GM23338 (cell line): ENCODE measurements at regions not wholly inside any gene's neighbourhood (a gene's known extent, or its start where the extent isn't known, plus 50 kb on each side); places are given as distances from the start of the nearest gene placed in this dataset.

Source experiments
- ATAC-seq: fragments of 200-7000 bp; cut with Tn5 transposase; 3 replicates; pipeline ENCODE4 v1.9.1; 2020
- DNase-seq: peaks from one replicate; pipeline ENCODE4 v3.0.0-alpha.2; 2015; ENCODE audit warnings: low spot score
- H2AFZ ChIP-seq: fragments of 200-600 bp; sonication (generic); 2 replicates; pipeline ENCODE4 v1.8.0; 2016; ENCODE audit warnings: antibody characterized with exemption, mild to moderate bottlenecking, moderate library complexity
- H3F3A ChIP-seq: fragments of 200-600 bp; sonication (generic); replicated peaks from 2 replicates; pipeline ENCODE4 v1.8.0; 2017; ENCODE audit warnings: antibody characterized with exemption, mixed run types, low read depth
- H3K27ac ChIP-seq: fragments of 200-600 bp; sonication (generic); 2 replicates; pipeline ENCODE4 v1.6.1; 2016; ENCODE audit warnings: low read depth
- H3K27me3 ChIP-seq: fragments of 200-600 bp; sonication (generic); 2 replicates; pipeline ENCODE4 v1.8.0; 2016; ENCODE audit warnings: mild to moderate bottlenecking, mixed run types, moderate library complexity; ENCODE audit not compliant: insufficient read depth
- H3K36me3 ChIP-seq: fragments of 200-600 bp; sonication (generic); 2 replicates; pipeline ENCODE4 v1.8.0; 2016; ENCODE audit warnings: mild to moderate bottlenecking; ENCODE audit not compliant: insufficient read depth
- H3K4me1 ChIP-seq: fragments of 200-600 bp; sonication (generic); 2 replicates; pipeline ENCODE4 v1.8.0; 2016; ENCODE audit warnings: mild to moderate bottlenecking, moderate library complexity; ENCODE audit not compliant: insufficient read depth
- H3K4me2 ChIP-seq: fragments of 200-600 bp; sonication (generic); 2 replicates; pipeline ENCODE4 v1.7.1; 2017; ENCODE audit warnings: mixed run types
- H3K4me3 ChIP-seq: fragments of 200-600 bp; sonication (generic); 2 replicates; pipeline ENCODE4 v1.6.1; 2016; ENCODE audit warnings: mixed run types
- H3K79me2 ChIP-seq: fragments of 200-600 bp; sonication (generic); replicated peaks from 2 replicates; pipeline ENCODE4 v1.8.0; 2017; ENCODE audit warnings: mild to moderate bottlenecking; ENCODE audit not compliant: insufficient read depth
- H3K9me2 ChIP-seq: fragments of 200-600 bp; sonication (generic); 2 replicates; pipeline ENCODE4 v1.8.0; 2017; ENCODE audit not compliant: insufficient read depth
- H4K20me1 ChIP-seq: fragments of 200-600 bp; sonication (generic); replicated peaks from 2 replicates; pipeline ENCODE4 v1.8.0; 2017; ENCODE audit warnings: mild to moderate bottlenecking; ENCODE audit not compliant: insufficient read depth
- H3K27ac Mint-ChIP-seq: 2 replicates; pipeline ENCODE4 v1.8.0; 2020; ENCODE audit warnings: inconsistent platforms, mild to moderate bottlenecking, moderate library complexity, mixed read lengths
- H3K27me3 Mint-ChIP-seq: 3 replicates; pipeline ENCODE4 v1.8.0; 2022; ENCODE audit warnings: low read depth, mild to moderate bottlenecking, moderate library complexity, mixed read lengths, inconsistent platforms; ENCODE audit not compliant: insufficient read depth, poor library complexity
- H3K36me3 Mint-ChIP-seq: 3 replicates; pipeline ENCODE4 v1.8.0; 2021; ENCODE audit warnings: low read depth, mild to moderate bottlenecking, inconsistent platforms, moderate library complexity, mixed read lengths
- H3K4me1 Mint-ChIP-seq: 3 replicates; pipeline ENCODE4 v1.8.0; 2020; ENCODE audit warnings: mild to moderate bottlenecking, inconsistent platforms, mixed read lengths
- H3K4me3 Mint-ChIP-seq: 3 replicates; pipeline ENCODE4 v1.8.0; 2021; ENCODE audit warnings: moderate library complexity, mild to moderate bottlenecking, inconsistent platforms, mixed read lengths
- H3K9me3 Mint-ChIP-seq: 3 replicates; pipeline ENCODE4 v1.8.0; 2020; ENCODE audit warnings: moderate library complexity, mild to moderate bottlenecking, inconsistent platforms, mixed read lengths
- CTCF ChIP-seq, 2 experiments: fragments of 200-600 bp in 1 of 2; sonication (generic) in 1 of 2; conservative IDR thresholded peaks; 2 replicates each; pipeline versions ENCODE4 v1.5.1 to v1.6.1; 2016 to 2017; ENCODE audit warnings: antibody characterized with exemption in 2 of 2, low read depth in 2 of 2, mild to moderate bottlenecking in 2 of 2, moderate library complexity in 1 of 2
- ETS1 ChIP-seq: IDR thresholded peaks from 2 replicates; pipeline ENCODE4 v1.6.1; 2016; ENCODE audit warnings: antibody characterized with exemption
- EZH2phosphoT487 ChIP-seq: fragments of 200-600 bp; sonication (generic); IDR thresholded peaks from one replicate; pipeline ENCODE4 v1.8.1; 2018; ENCODE audit warnings: antibody characterized with exemption; ENCODE audit not compliant: unreplicated experiment
- POLR2AphosphoS5 ChIP-seq: IDR thresholded peaks from 2 replicates; pipeline ENCODE4 v1.6.1; 2016; ENCODE audit warnings: antibody characterized with exemption, low read depth
- REST ChIP-seq: IDR thresholded peaks from one replicate; pipeline ENCODE4 v1.6.1; 2018; ENCODE audit warnings: antibody characterized with exemption; ENCODE audit not compliant: unreplicated experiment
- ZNF114 ChIP-seq: fragments of 250-450 bp; sonication (Bioruptor Pico); IDR thresholded peaks from 2 replicates; pipeline ENCODE4 v1.5.0; 2020; ENCODE audit warnings: mild to moderate bottlenecking, moderate library complexity
- ZNF331 ChIP-seq: fragments of 250-450 bp; sonication (Bioruptor Pico); IDR thresholded peaks from 2 replicates; pipeline ENCODE4 v1.5.0; 2020; ENCODE audit warnings: low read depth, mild to moderate bottlenecking, moderate library complexity

DNA sequence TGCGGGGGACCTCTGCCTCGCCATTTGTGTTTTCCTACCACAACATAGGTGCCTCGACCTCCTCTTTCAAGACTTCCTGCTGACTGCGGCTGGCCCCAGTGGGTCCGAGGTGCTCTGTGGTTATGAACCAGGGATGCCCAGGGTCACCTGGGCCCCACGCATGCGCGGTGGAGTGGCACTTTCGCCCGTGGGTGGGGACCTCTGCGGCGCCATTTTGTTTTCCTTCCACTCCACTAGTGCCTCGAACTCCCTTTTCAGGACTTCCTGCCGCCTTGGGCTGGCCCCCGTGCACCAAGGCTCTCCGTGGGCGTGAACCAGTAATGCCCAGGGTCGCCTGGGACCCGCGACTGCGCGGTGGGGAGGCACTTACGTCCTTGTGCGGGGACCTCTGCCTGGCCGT, 351.6 kb downstream of the ALG10 start (continued):
- TF ChIP-seq CTCF (conservative IDR thresholded peaks at IDR 0.05; ENCODE audit: low read depth in 2 of 2) (no peak), REST (no peak), ZNF331 (CRISPR knock-in tag) (no peak)

GRCh38 chr12:34376133-34376799, 354.0 kb downstream of the ALG10 start:
- no peaks in the 10 kb centered on the region for H3F3A ChIP-seq
- no peaks in the 10 kb centered on the region for H3K27me3 ChIP-seq
- H3K27ac ChIP-seq = no peak overlapping the region
- ATAC-seq (no peak), DNase-seq (no peak)
- no peak overlapping the region for H2AFZ ChIP-seq
- H3K4me3 Mint-ChIP-seq = no peak overlapping the region
- no peak overlapping the region for H3K4me2 ChIP-seq
- TF ChIP-seq REST (no peak), EZH2phosphoT487 (no peak), ZNF114 (CRISPR knock-in tag) (no peak), POLR2AphosphoS5 (no peak), ETS1 (no peak)
- no peaks in the 10 kb centered on the region for H3K79me2 ChIP-seq
- no peaks in the 10 kb centered on the region for H3K4me1 Mint-ChIP-seq
- no peaks in the 10 kb centered on the region for H3K36me3 ChIP-seq
- peaks cover 11% of the 10 kb centered on the region for H3K27me3 Mint-ChIP-seq
- peaks cover 12% of the 10 kb centered on the region; the same call in 2 of the 3 replicates for H3K36me3 Mint-ChIP-seq
- H3K9me2 ChIP-seq = no peaks in the 10 kb centered on the region
- no peaks in the 10 kb centered on the region for H4K20me1 ChIP-seq
- H3K4me1 ChIP-seq = no peaks in the 10 kb centered on the region
- H3K9me3 Mint-ChIP-seq = peaks cover 100% of the 10 kb centered on the region
- H3K27ac Mint-ChIP-seq = no peak overlapping the region
- H3K4me3 ChIP-seq = no peak overlapping the region
